Loucy (cell line): ENCODE measurements at regions not wholly inside any gene's neighbourhood (a gene's known extent, or its start where the extent isn't known, plus 50 kb on each side); places are given as distances from the start of the nearest gene placed in this dataset.
"Not testable (repeated sequence)": the region's sequence is repeated elsewhere in the genome, so short reads cannot be mapped to it uniquely, and the experiment has no call there.

ENCODE experiments used
- H2AFZ ChIP-seq: fragments of 200-600 bp; sonication (generic); 2 replicates; pipeline ENCODE4 v1.6.0; 2016; ENCODE audit warnings: antibody characterized with exemption, mild to moderate bottlenecking, low read length, moderate library complexity
- H3F3A ChIP-seq: fragments of 200-600 bp; 2 replicates; pipeline ENCODE4 v1.6.0; 2016; ENCODE audit warnings: antibody characterized with exemption, low read depth, mild to moderate bottlenecking
- H3K27me3 ChIP-seq: fragments of 200-600 bp; sonication (generic); 2 replicates; pipeline ENCODE4 v1.6.1; 2014; ENCODE audit warnings: low read length, mild to moderate bottlenecking; ENCODE audit not compliant: insufficient read depth, poor library complexity, severe bottlenecking
- H3K36me3 ChIP-seq: fragments of 200-600 bp; sonication (generic); 2 replicates; pipeline ENCODE4 v1.6.1; 2016; ENCODE audit warnings: low read length; ENCODE audit not compliant: insufficient read depth
- H3K4me1 ChIP-seq: fragments of 200-600 bp; sonication (generic); 2 replicates; pipeline ENCODE4 v1.5.1; 2014; ENCODE audit warnings: low read length, mild to moderate bottlenecking; ENCODE audit not compliant: insufficient read depth, poor library complexity, severe bottlenecking
- H3K4me2 ChIP-seq: fragments of 200-600 bp; sonication (generic); 2 replicates; pipeline ENCODE4 v1.6.0; 2014; ENCODE audit warnings: antibody characterized with exemption, low read length, low read depth, mild to moderate bottlenecking; ENCODE audit not compliant: poor library complexity, severe bottlenecking
- H3K4me3 ChIP-seq: fragments of 200-600 bp; sonication (generic); 2 replicates; pipeline ENCODE4 v1.5.1; 2014; ENCODE audit warnings: low read length, mild to moderate bottlenecking, mixed read lengths; ENCODE audit not compliant: poor library complexity, severe bottlenecking
- H3K79me2 ChIP-seq: fragments of 200-600 bp; sonication (generic); 2 replicates; pipeline ENCODE4 v1.6.1; 2014; ENCODE audit warnings: low read length; ENCODE audit not compliant: insufficient read depth
- H3K9ac ChIP-seq: fragments of 200-600 bp; sonication (generic); 2 replicates; pipeline ENCODE4 v1.6.0; 2014; ENCODE audit warnings: mild to moderate bottlenecking, low read depth, low read length, moderate library complexity; ENCODE audit not compliant: poor library complexity, severe bottlenecking
- H3K9me2 ChIP-seq: fragments of 200-600 bp; sonication (generic); replicated peaks from 2 replicates; pipeline ENCODE4 v1.6.1; 2016; ENCODE audit warnings: low read depth, low read length, mixed read lengths
- H3K9me3 ChIP-seq: fragments of 200-600 bp; sonication (generic); 2 replicates; pipeline ENCODE4 v1.6.1; 2014; ENCODE audit warnings: mild to moderate bottlenecking, antibody characterized with exemption, low read length, low read depth; ENCODE audit not compliant: insufficient read depth
- H4K20me1 ChIP-seq: fragments of 200-600 bp; sonication (generic); 2 replicates; pipeline ENCODE4 v1.6.0; 2014; ENCODE audit warnings: antibody characterized with exemption, low read length, mild to moderate bottlenecking; ENCODE audit not compliant: insufficient read depth, poor library complexity, severe bottlenecking
- CTCF ChIP-seq: fragments of 200-600 bp; sonication (generic); conservative IDR thresholded peaks from 2 replicates; pipeline ENCODE4 v1.5.1; 2014; ENCODE audit warnings: mild to moderate bottlenecking, antibody characterized with exemption, low read length
- EZH2phosphoT487 ChIP-seq: fragments of 200-600 bp; IDR thresholded peaks from 2 replicates; pipeline ENCODE4 v1.6.1; 2018; ENCODE audit warnings: antibody characterized with exemption, mild to moderate bottlenecking, moderate library complexity, borderline replicate concordance

GRCh38 chr6:10174761-10175160, 240.1 kb downstream of the TFAP2A start:
- Histone ChIP-seq H3K27me3 (no peaks in the 10 kb centered on the region), H3F3A (no peaks in the 10 kb centered on the region), H3K4me2 (no peak overlapping the region), H3K9me3 (no peaks in the 10 kb centered on the region), H4K20me1 (no peaks in the 10 kb centered on the region), H3K79me2 (no peaks in the 10 kb centered on the region), H3K36me3 (no peaks in the 10 kb centered on the region), H3K4me3 (no peak overlapping the region), H3K4me1 (no peaks in the 10 kb centered on the region), H3K9me2 (no peaks in the 10 kb centered on the region), H2AFZ (no peak overlapping the region), H3K9ac (no peak overlapping the region)
- TF ChIP-seq CTCF, result no peak
- no peak for TF ChIP-seq EZH2phosphoT487

- H4K20me1 ChIP-seq, result no peaks in the 10 kb centered on the region
- H3K36me3 ChIP-seq, result no peaks in the 10 kb centered on the region
- H3K79me2 ChIP-seq, result no peaks in the 10 kb centered on the region
- no peaks in the 10 kb centered on the region for H3K9me2 ChIP-seq
- H3K27me3 ChIP-seq, result no peaks in the 10 kb centered on the region
- TF ChIP-seq EZH2phosphoT487 (no peak), CTCF (no peak)
- no peak overlapping the region for H3K9ac ChIP-seq
- no peaks in the 10 kb centered on the region for H3F3A ChIP-seq
- no peak overlapping the region for H3K4me3 ChIP-seq
- no peak overlapping the region for H3K4me2 ChIP-seq
- H3K9me3 ChIP-seq, result no peaks in the 10 kb centered on the region
- no peak overlapping the region for H2AFZ ChIP-seq
- H3K4me1 ChIP-seq, result no peaks in the 10 kb centered on the region
These were observed 240.8 kb downstream of the TFAP2A start for GRCh38 chr6:10174056-10174455.

- not testable (repeated sequence) for H3K9me2 ChIP-seq, H3K4me1 ChIP-seq, H3K9ac ChIP-seq, H3K36me3 ChIP-seq, H4K20me1 ChIP-seq, H3K4me3 ChIP-seq, H3K4me2 ChIP-seq, H2AFZ ChIP-seq, H3K27me3 ChIP-seq, H3F3A ChIP-seq, H3K9me3 ChIP-seq, H3K79me2 ChIP-seq
These were observed 243.2 kb downstream of the TFAP2A start for GRCh38 chr6:10171706-10172105.

DNA sequence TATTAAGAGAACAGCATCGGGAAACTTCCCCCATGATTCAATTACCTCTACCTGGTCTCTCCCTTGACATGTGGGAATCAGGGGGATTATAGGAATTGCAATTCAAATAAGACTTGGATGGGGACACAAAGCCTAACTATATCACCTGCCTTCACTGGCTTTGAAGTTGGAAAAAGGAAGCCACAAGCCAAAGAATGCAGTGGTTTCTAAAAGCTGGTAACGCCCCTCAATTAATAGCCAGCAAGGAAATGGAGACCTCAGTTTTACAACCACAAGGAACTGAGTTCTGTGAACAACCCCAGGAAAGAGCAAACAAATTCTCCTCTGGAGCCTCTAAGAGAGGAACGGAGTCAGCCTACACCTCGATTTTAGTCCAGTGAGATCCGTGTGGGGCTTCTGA, 244.1 kb downstream of the TFAP2A start:
- Histone ChIP-seq H3K4me2 (no peak overlapping the region), H2AFZ (no peak overlapping the region), H3K4me3 (no peak overlapping the region), H3K36me3 (no peaks in the 10 kb centered on the region), H3F3A (no peaks in the 10 kb centered on the region), H3K9me3 (no peaks in the 10 kb centered on the region), H3K9me2 (no peaks in the 10 kb centered on the region), H3K9ac (no peak overlapping the region), H3K79me2 (no peaks in the 10 kb centered on the region), H4K20me1 (no peaks in the 10 kb centered on the region), H3K27me3 (no peaks in the 10 kb centered on the region), H3K4me1 (no peaks in the 10 kb centered on the region)
- TF ChIP-seq EZH2phosphoT487 (no peak), CTCF (no peak)
